WTC11 (cell line): ENCODE measurements at regions not wholly inside any gene's neighbourhood (a gene's known extent, or its start where the extent isn't known, plus 50 kb on each side); places are given as distances from the start of the nearest gene placed in this dataset.

ENCODE experiments used
- ATAC-seq: fragments of 200-7000 bp; cut with Tn5 transposase; 2 replicates; pipeline ENCODE4 v1.10.0; 2021; ENCODE audit warnings: mild to moderate bottlenecking, moderate library complexity
- CTCF ChIA-PET: fragments of 300-600 bp; sonication (Branson Sonifier 250); formaldehyde crosslinking; loops from one replicate; lab custom pipeline; 2021; ENCODE audit warnings: antibody characterized with exemption; lab: Charles Lee
- POLR2A ChIA-PET: fragments of 350-600 bp; sonication (Branson Sonifier 250); formaldehyde crosslinking; loops from one replicate; lab custom pipeline; 2021; ENCODE audit warnings: antibody characterized with exemption; lab: Charles Lee
- DNase-seq: peaks from one replicate; pipeline ENCODE4 v3.0.0; 2021; ENCODE audit warnings: low spot score
- H3K27ac Mint-ChIP-seq: 2 replicates; pipeline ENCODE4 v1.8.0; 2021; ENCODE audit warnings: mixed read lengths
- H3K27me3 Mint-ChIP-seq: 2 replicates; pipeline ENCODE4 v1.8.0; 2021; ENCODE audit warnings: low read depth, mild to moderate bottlenecking, moderate library complexity, mixed read lengths
- H3K36me3 Mint-ChIP-seq: 2 replicates; pipeline ENCODE4 v1.8.0; 2021; ENCODE audit warnings: mixed read lengths
- H3K4me1 Mint-ChIP-seq: 2 replicates; pipeline ENCODE4 v1.8.0; 2022; ENCODE audit warnings: mixed read lengths
- H3K4me3 Mint-ChIP-seq: 2 replicates; pipeline ENCODE4 v1.8.0; 2021; ENCODE audit warnings: mild to moderate bottlenecking, moderate library complexity, mixed read lengths
- H3K9me3 Mint-ChIP-seq: 2 replicates; pipeline ENCODE4 v1.8.0; 2021; ENCODE audit warnings: mixed read lengths
- ATF1 ChIP-seq: sonication (generic); formaldehyde crosslinking; IDR thresholded peaks from 2 replicates; pipeline ENCODE4 v1.8.1; 2023; ENCODE audit warnings: mild to moderate bottlenecking, moderate library complexity, missing genetic modification reagents
- CREB1 ChIP-seq: sonication (generic); formaldehyde crosslinking; IDR thresholded peaks from 2 replicates; pipeline ENCODE4 v1.8.0; 2023; ENCODE audit warnings: mild to moderate bottlenecking, missing genetic modification reagents
- E2F4 ChIP-seq: sonication (generic); formaldehyde crosslinking; IDR thresholded peaks from 2 replicates; pipeline ENCODE4 v1.8.1; 2022; ENCODE audit warnings: low read depth, mild to moderate bottlenecking, moderate library complexity, missing genetic modification reagents, borderline replicate concordance
- ETV6 ChIP-seq: sonication (generic); formaldehyde crosslinking; IDR thresholded peaks from 2 replicates; pipeline ENCODE4 v1.8.1; 2022; ENCODE audit warnings: mild to moderate bottlenecking, missing genetic modification reagents
- HMGA2 ChIP-seq: fragments of 250-450 bp; sonication (Bioruptor Pico); IDR thresholded peaks from 2 replicates; pipeline ENCODE4 v1.4.0; 2021; ENCODE audit warnings: mild to moderate bottlenecking, moderate library complexity
- NFATC4 ChIP-seq: fragments of 250-450 bp; sonication (Bioruptor Pico); IDR thresholded peaks from 2 replicates; pipeline ENCODE4 v1.9.0; 2021; ENCODE audit warnings: mild to moderate bottlenecking
- NFYB ChIP-seq: sonication (generic); formaldehyde crosslinking; conservative IDR thresholded peaks from 2 replicates; pipeline ENCODE4 v1.8.0; 2022; ENCODE audit warnings: low read depth, missing genetic modification reagents
- PRRX2 ChIP-seq: fragments of 250-450 bp; sonication (Bioruptor Pico); IDR thresholded peaks from 2 replicates; pipeline ENCODE4 v1.8.0; 2021; ENCODE audit warnings: mild to moderate bottlenecking
- RELA ChIP-seq: sonication (generic); formaldehyde crosslinking; IDR thresholded peaks from 2 replicates; pipeline ENCODE4 v1.8.1; 2022; ENCODE audit warnings: missing genetic modification reagents, mild to moderate bottlenecking, borderline replicate concordance
- SMAD3 ChIP-seq: sonication (generic); formaldehyde crosslinking; IDR thresholded peaks from 2 replicates; pipeline ENCODE4 v1.8.0; 2022; ENCODE audit warnings: missing genetic modification reagents, mild to moderate bottlenecking, borderline replicate concordance
- SOX15 ChIP-seq: fragments of 250-450 bp; sonication (Bioruptor Pico); IDR thresholded peaks from 2 replicates; pipeline ENCODE4 v1.9.0; 2021; ENCODE audit warnings: mild to moderate bottlenecking
- SP1 ChIP-seq: sonication (generic); formaldehyde crosslinking; conservative IDR thresholded peaks from 2 replicates; pipeline ENCODE4 v1.8.1; 2022; ENCODE audit warnings: missing genetic modification reagents
- TEAD1 ChIP-seq: sonication (generic); formaldehyde crosslinking; IDR thresholded peaks from 2 replicates; pipeline ENCODE4 v1.8.0; 2022; ENCODE audit warnings: mild to moderate bottlenecking, missing genetic modification reagents
- TEAD4 ChIP-seq: sonication (generic); formaldehyde crosslinking; IDR thresholded peaks from 2 replicates; pipeline ENCODE4 v1.8.0; 2022; ENCODE audit warnings: mild to moderate bottlenecking, missing genetic modification reagents
- TP53 ChIP-seq: sonication (generic); formaldehyde crosslinking; IDR thresholded peaks from 2 replicates; pipeline ENCODE4 v1.8.1; 2023; ENCODE audit warnings: mild to moderate bottlenecking, missing genetic modification reagents
- ZNF121 ChIP-seq: sonication (generic); formaldehyde crosslinking; IDR thresholded peaks from 2 replicates; pipeline ENCODE4 v1.8.0; 2023; ENCODE audit warnings: missing genetic modification reagents
- ZNF263 ChIP-seq: sonication (generic); formaldehyde crosslinking; IDR thresholded peaks from 2 replicates; pipeline ENCODE4 v1.8.1; 2022; ENCODE audit warnings: low read depth, mild to moderate bottlenecking, moderate library complexity, missing genetic modification reagents
- ZNF281 ChIP-seq: sonication (generic); formaldehyde crosslinking; IDR thresholded peaks from 2 replicates; pipeline ENCODE4 v1.8.0; 2023; ENCODE audit warnings: mild to moderate bottlenecking, missing genetic modification reagents
- ZNF423 ChIP-seq: fragments of 250-450 bp; sonication (Bioruptor Pico); IDR thresholded peaks from 2 replicates; pipeline ENCODE4 v2.1.2; 2022; ENCODE audit warnings: mild to moderate bottlenecking, moderate library complexity
- TF ChIP-seq, protein P1 (sequence below): sonication (generic); formaldehyde crosslinking; IDR thresholded peaks from 2 replicates; pipeline ENCODE4 v1.8.1; 2022; ENCODE audit warnings: low read depth, missing genetic modification reagents, borderline replicate concordance
- TF ChIP-seq, protein P2 (sequence below): fragments of 250-450 bp; sonication (Bioruptor Pico); conservative IDR thresholded peaks from 2 replicates; pipeline ENCODE4 v1.9.0; 2021; ENCODE audit warnings: mild to moderate bottlenecking
- TF ChIP-seq, protein P3 (sequence below): sonication (generic); formaldehyde crosslinking; IDR thresholded peaks from 2 replicates; pipeline ENCODE4 v1.8.0; 2022; ENCODE audit warnings: missing genetic modification reagents
- TF ChIP-seq, protein P4 (sequence below): fragments of 250-450 bp; sonication (Bioruptor Pico); IDR thresholded peaks from 2 replicates; pipeline ENCODE4 v1.8.0; 2021; ENCODE audit warnings: mild to moderate bottlenecking
- TF ChIP-seq, protein P5 (sequence below): fragments of 200-600 bp; IDR thresholded peaks from 2 replicates; pipeline ENCODE4 v1.8.0; 2022; ENCODE audit warnings: antibody characterized with exemption

DNA sequence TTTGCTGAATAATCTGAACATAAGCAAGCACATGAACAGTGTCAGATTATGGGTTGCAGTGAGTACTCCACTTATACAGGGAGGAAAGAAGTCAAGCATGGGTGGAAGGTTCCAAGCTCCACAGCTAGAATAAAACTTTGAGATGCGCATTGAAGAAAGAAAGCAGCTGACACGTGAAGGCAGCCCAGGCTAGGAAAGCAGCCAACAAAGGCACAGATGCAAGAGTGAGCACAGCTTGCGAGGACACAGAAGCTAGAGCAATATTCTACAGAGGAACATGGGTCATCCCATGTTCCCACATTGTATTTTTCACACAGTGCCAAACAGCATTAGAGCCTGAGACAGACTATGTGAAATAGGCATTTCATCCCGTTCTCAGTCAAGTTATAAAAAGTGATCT is 194.6 kb upstream of the TBX20 start:
- peaks cover 8% of the 10 kb centered on the region for H3K27me3 Mint-ChIP-seq
- DNase-seq = no peak
- H3K9me3 Mint-ChIP-seq = no peaks in the 10 kb centered on the region
- no peak for ATAC-seq
- H3K27ac Mint-ChIP-seq = no peak overlapping the region; the same call in 1 of the 2 replicates
- no peak overlapping the region for H3K4me3 Mint-ChIP-seq
- H3K4me1 Mint-ChIP-seq = no peaks in the 10 kb centered on the region
- TF ChIP-seq, protein P1, sequence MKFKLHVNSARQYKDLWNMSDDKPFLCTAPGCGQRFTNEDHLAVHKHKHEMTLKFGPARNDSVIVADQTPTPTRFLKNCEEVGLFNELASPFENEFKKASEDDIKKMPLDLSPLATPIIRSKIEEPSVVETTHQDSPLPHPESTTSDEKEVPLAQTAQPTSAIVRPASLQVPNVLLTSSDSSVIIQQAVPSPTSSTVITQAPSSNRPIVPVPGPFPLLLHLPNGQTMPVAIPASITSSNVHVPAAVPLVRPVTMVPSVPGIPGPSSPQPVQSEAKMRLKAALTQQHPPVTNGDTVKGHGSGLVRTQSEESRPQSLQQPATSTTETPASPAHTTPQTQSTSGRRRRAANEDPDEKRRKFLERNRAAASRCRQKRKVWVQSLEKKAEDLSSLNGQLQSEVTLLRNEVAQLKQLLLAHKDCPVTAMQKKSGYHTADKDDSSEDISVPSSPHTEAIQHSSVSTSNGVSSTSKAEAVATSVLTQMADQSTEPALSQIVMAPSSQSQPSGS = no peak
- TF ChIP-seq ZNF281 (CRISPR knock-in tag) (no peak), E2F4 (no peak), SOX15 (no peak), SP1 (CRISPR knock-in tag) (no peak), RELA (CRISPR knock-in tag) (no peak), ZNF263 (CRISPR knock-in tag) (no peak), NFATC4 (no peak), TEAD4 (no peak), CREB1 (no peak), ZNF121 (CRISPR knock-in tag) (no peak)
- TF ChIP-seq, protein P2, sequence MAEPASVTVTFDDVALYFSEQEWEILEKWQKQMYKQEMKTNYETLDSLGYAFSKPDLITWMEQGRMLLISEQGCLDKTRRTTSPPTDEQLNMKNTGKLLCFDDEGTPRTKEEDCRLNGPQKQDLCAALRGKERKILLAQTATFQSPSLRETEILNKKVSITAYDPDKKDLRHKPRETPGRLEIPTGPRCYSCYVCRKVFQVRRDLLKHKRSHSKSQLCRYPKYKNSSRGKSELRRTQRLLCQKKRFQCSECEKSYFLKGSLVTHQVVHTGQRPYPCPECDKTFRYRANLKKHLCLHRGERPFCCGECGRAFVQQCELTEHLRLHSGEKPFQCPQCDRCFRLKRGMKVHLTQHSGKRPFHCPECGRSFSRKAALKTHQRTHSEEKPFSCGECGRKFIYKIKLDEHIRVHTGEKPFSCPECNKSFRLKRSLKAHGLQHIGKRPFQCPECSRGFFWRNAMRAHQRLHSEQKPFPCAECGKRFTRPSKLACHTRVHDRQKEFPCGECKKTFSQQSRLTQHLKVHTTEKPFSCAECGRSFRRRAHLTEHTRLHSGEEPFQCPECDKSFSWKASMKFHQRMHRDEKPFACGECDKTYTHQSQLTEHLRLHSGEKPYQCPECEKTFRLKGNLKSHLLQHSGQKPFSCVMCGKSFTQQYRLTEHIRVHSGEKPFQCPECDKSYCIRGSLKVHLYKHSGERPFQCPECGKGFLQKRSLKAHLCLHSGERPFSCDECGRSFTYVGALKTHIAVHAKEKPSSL (CRISPR knock-in tag) = no peak
- TF ChIP-seq, protein P3, sequence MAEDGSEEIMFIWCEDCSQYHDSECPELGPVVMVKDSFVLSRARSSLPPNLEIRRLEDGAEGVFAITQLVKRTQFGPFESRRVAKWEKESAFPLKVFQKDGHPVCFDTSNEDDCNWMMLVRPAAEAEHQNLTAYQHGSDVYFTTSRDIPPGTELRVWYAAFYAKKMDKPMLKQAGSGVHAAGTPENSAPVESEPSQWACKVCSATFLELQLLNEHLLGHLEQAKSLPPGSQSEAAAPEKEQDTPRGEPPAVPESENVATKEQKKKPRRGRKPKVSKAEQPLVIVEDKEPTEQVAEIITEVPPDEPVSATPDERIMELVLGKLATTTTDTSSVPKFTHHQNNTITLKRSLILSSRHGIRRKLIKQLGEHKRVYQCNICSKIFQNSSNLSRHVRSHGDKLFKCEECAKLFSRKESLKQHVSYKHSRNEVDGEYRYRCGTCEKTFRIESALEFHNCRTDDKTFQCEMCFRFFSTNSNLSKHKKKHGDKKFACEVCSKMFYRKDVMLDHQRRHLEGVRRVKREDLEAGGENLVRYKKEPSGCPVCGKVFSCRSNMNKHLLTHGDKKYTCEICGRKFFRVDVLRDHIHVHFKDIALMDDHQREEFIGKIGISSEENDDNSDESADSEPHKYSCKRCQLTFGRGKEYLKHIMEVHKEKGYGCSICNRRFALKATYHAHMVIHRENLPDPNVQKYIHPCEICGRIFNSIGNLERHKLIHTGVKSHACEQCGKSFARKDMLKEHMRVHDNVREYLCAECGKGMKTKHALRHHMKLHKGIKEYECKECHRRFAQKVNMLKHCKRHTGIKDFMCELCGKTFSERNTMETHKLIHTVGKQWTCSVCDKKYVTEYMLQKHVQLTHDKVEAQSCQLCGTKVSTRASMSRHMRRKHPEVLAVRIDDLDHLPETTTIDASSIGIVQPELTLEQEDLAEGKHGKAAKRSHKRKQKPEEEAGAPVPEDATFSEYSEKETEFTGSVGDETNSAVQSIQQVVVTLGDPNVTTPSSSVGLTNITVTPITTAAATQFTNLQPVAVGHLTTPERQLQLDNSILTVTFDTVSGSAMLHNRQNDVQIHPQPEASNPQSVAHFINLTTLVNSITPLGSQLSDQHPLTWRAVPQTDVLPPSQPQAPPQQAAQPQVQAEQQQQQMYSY (CRISPR knock-in tag) = no peak
- POLR2A ChIA-PET = no interaction called here
- CTCF ChIA-PET = no interaction called here
- no peaks in the 10 kb centered on the region for H3K36me3 Mint-ChIP-seq

DNA sequence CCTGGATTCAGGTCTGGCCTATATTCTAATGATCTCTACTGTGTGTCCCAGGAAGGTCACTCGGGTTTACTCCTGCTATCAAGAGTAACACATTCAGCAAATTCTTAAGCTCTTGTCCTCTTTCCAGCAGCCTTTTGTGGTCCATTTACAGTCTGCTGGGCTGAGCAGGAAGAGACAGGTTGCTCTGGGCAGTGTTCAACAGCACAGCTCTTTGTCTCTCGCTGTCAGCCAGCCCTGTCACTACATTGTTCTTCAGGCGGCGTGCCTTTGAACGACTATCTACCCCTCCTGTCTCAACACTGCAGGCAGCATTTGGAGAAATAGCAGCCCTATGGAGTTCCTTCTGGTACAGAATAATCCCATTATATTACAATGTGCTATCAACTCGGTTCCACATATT is 192.2 kb upstream of the TBX20 start:
- CTCF ChIA-PET = interaction anchor here (0.9 to 1.3 kb wide), 2 partner anchors 15 to 74 kb away, joined by 3 read pairs; no protein-coding TSS in a partner anchor
- no peak overlapping the region for H3K4me3 Mint-ChIP-seq
- no peak for TF ChIP-seq PRRX2 (CRISPR knock-in tag)
- no peak for TF ChIP-seq RELA (CRISPR knock-in tag)
- TF ChIP-seq NFYB (CRISPR knock-in tag) = no peak
- TF ChIP-seq ETV6 = no peak
- TF ChIP-seq ZNF423 (CRISPR knock-in tag) = no peak
- TF ChIP-seq, protein P4, sequence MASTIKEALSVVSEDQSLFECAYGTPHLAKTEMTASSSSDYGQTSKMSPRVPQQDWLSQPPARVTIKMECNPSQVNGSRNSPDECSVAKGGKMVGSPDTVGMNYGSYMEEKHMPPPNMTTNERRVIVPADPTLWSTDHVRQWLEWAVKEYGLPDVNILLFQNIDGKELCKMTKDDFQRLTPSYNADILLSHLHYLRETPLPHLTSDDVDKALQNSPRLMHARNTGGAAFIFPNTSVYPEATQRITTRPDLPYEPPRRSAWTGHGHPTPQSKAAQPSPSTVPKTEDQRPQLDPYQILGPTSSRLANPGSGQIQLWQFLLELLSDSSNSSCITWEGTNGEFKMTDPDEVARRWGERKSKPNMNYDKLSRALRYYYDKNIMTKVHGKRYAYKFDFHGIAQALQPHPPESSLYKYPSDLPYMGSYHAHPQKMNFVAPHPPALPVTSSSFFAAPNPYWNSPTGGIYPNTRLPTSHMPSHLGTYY = no peak
- TF ChIP-seq TP53 = no peak
- no peak for TF ChIP-seq SMAD3
- no peak for TF ChIP-seq TEAD1 (CRISPR knock-in tag)
- TF ChIP-seq, protein P5, sequence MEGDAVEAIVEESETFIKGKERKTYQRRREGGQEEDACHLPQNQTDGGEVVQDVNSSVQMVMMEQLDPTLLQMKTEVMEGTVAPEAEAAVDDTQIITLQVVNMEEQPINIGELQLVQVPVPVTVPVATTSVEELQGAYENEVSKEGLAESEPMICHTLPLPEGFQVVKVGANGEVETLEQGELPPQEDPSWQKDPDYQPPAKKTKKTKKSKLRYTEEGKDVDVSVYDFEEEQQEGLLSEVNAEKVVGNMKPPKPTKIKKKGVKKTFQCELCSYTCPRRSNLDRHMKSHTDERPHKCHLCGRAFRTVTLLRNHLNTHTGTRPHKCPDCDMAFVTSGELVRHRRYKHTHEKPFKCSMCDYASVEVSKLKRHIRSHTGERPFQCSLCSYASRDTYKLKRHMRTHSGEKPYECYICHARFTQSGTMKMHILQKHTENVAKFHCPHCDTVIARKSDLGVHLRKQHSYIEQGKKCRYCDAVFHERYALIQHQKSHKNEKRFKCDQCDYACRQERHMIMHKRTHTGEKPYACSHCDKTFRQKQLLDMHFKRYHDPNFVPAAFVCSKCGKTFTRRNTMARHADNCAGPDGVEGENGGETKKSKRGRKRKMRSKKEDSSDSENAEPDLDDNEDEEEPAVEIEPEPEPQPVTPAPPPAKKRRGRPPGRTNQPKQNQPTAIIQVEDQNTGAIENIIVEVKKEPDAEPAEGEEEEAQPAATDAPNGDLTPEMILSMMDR = no peak
- TF ChIP-seq ATF1 = no peak
- TF ChIP-seq HMGA2 (CRISPR knock-in tag) = no peak
- no peak for TF ChIP-seq SP1 (CRISPR knock-in tag)

More for the DNA sequence above, 192.2 kb upstream of the TBX20 start:
- Mint-ChIP-seq H3K4me1 (no peaks in the 10 kb centered on the region), H3K9me3 (no peaks in the 10 kb centered on the region), H3K36me3 (no peaks in the 10 kb centered on the region), H3K27me3 (no peaks in the 10 kb centered on the region), H3K27ac (no peak overlapping the region)
- DNase-seq = no peak
- no peak for ATAC-seq
- POLR2A ChIA-PET = no interaction called here
